ENCODE measurements at regions not wholly inside any gene's neighbourhood (a gene's known extent, or its start where the extent isn't known, plus 50 kb on each side); places are given as distances from the start of the nearest gene placed in this dataset.

- no peak for TF ChIP-seq CTCF (IDR thresholded peaks at IDR 0.05)
- no peak for TF ChIP-seq EZH2 (IDR thresholded peaks at IDR 0.05; ENCODE audit: borderline replicate concordance, insufficient read depth, low read depth, low read length, poor library complexity, severe bottlenecking)
Observed at GRCh38 chr16:65388592-65388991, 266.7 kb upstream of the CDH11 start.
